AG10803 (cell line): ENCODE measurements at regions not wholly inside any gene's neighbourhood (a gene's known extent, or its start where the extent isn't known, plus 50 kb on each side); places are given as distances from the start of the nearest gene placed in this dataset.
"Not testable (repeated sequence)": the region's sequence is repeated elsewhere in the genome, so short reads cannot be mapped to it uniquely, and the experiment has no call there.

Experiments used
- DNase-seq: peaks from one replicate; pipeline ENCODE4 v3.0.0; 2010; ENCODE audit warnings: low read depth
- H3K4me3 ChIP-seq: 2 replicates; pipeline ENCODE4 v1.5.1; 2011; ENCODE audit warnings: mild to moderate bottlenecking, low read length, control low read depth
- CTCF ChIP-seq: conservative IDR thresholded peaks from 2 replicates; pipeline ENCODE4 v1.5.1; 2011; ENCODE audit warnings: mild to moderate bottlenecking, low read length, control low read depth, inconsistent platforms

GRCh38 chr7:66517212-66517909 lies 111.3 kb upstream of the KCTD7 start:
- no peak for TF ChIP-seq CTCF
- DNase-seq = no peak
- H3K4me3 ChIP-seq = no peak overlapping the region

- no peak for DNase-seq
- no peak for TF ChIP-seq CTCF
- no peak overlapping the region for H3K4me3 ChIP-seq
Observed at GRCh38 chr7:66518151-66518691, 110.5 kb upstream of the KCTD7 start.

- no peak for TF ChIP-seq CTCF
- DNase-seq = no peak
- no peak overlapping the region for H3K4me3 ChIP-seq
Observed at GRCh38 chr7:66521675-66522074, 107.0 kb upstream of the KCTD7 start.

GRCh38 chr7:66522518-66522917 lies 106.2 kb upstream of the KCTD7 start:
- TF ChIP-seq CTCF = peak; percentile 47
- DNase-seq = no peak
- H3K4me3 ChIP-seq = no peak overlapping the region

- TF ChIP-seq CTCF = no peak
- DNase-seq = no peak
- no peak overlapping the region for H3K4me3 ChIP-seq
Observed at GRCh38 chr7:66523409-66523808, 105.3 kb upstream of the KCTD7 start.

- TF ChIP-seq CTCF = no peak
- DNase-seq = no peak
Observed at GRCh38 chr7:66524738-66525137, 103.9 kb upstream of the KCTD7 start.

GRCh38 chr7:66526782-66527181 lies 101.9 kb upstream of the KCTD7 start:
- not testable (repeated sequence) for H3K4me3 ChIP-seq, DNase-seq

More at GRCh38 chr7:66524738-66525137, 103.9 kb upstream of the KCTD7 start:
- H3K4me3 ChIP-seq = no peak overlapping the region
